ENCODE measurements at regions not wholly inside any gene's neighbourhood (a gene's known extent, or its start where the extent isn't known, plus 50 kb on each side); places are given as distances from the start of the nearest gene placed in this dataset.

DNA sequence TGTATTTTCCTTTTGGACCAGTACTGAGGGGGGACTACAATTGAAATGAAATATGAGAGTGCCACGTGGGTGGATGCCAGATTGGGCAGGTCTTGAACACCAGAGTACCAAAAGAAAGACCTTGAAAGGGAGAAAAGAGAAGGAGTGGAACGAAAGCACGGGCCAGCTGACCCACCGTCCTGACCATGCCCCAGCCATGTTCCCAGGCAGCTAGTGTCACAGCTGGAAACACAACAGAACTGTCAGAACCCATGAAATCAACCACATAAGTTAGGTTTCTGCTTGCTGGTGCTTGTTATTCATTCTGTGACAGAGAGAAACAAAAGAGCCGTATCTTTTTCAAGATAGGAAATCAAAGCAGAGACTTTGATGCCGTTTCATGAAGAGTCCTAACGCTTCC is 268.8 kb downstream of the MEX3B start:
- TF ChIP-seq, protein P1, sequence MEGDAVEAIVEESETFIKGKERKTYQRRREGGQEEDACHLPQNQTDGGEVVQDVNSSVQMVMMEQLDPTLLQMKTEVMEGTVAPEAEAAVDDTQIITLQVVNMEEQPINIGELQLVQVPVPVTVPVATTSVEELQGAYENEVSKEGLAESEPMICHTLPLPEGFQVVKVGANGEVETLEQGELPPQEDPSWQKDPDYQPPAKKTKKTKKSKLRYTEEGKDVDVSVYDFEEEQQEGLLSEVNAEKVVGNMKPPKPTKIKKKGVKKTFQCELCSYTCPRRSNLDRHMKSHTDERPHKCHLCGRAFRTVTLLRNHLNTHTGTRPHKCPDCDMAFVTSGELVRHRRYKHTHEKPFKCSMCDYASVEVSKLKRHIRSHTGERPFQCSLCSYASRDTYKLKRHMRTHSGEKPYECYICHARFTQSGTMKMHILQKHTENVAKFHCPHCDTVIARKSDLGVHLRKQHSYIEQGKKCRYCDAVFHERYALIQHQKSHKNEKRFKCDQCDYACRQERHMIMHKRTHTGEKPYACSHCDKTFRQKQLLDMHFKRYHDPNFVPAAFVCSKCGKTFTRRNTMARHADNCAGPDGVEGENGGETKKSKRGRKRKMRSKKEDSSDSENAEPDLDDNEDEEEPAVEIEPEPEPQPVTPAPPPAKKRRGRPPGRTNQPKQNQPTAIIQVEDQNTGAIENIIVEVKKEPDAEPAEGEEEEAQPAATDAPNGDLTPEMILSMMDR (IDR thresholded peaks at IDR 0.05), result no peak
- TF ChIP-seq POLR2A (IDR thresholded peaks at IDR 0.05), result no peak

Measured in esophagus squamous epithelium (tissue), 4 donors.